Putamen (tissue), 1 donor: ENCODE measurements at regions not wholly inside any gene's neighbourhood (a gene's known extent, or its start where the extent isn't known, plus 50 kb on each side); places are given as distances from the start of the nearest gene placed in this dataset.

Experiments
- DNase-seq: peaks from one replicate; pipeline ENCODE4 v3.0.0-alpha.2; 2016; ENCODE audit warnings: low spot score

- no peak for DNase-seq
Observed at GRCh38 chr20:20827992-20828597, 115.7 kb upstream of the RALGAPA2 start.

- DNase-seq = peak; percentile 28
Observed at GRCh38 chr20:20824924-20825584, 112.6 kb upstream of the RALGAPA2 start.

GRCh38 chr20:20823476-20823881 is 111.0 kb upstream of the RALGAPA2 start:
- DNase-seq = no peak

- DNase-seq = no peak
Observed at GRCh38 chr20:20821484-20822260, 109.2 kb upstream of the RALGAPA2 start.

GRCh38 chr20:20820785-20821483 is 108.5 kb upstream of the RALGAPA2 start:
- DNase-seq = no peak

- no peak for DNase-seq
Observed at GRCh38 chr20:20820104-20820503, 107.7 kb upstream of the RALGAPA2 start.

GRCh38 chr20:20816969-20817755 is 104.7 kb upstream of the RALGAPA2 start:
- DNase-seq = no peak

GRCh38 chr20:20815711-20816455 is 103.4 kb upstream of the RALGAPA2 start:
- no peak for DNase-seq

- DNase-seq = no peak
Observed at GRCh38 chr20:20814685-20815084, 102.2 kb upstream of the RALGAPA2 start.

GRCh38 chr20:20812136-20812535 is 99.7 kb upstream of the RALGAPA2 start:
- DNase-seq = no peak

- DNase-seq = no peak
Observed at GRCh38 chr20:20808016-20808415, 95.6 kb upstream of the RALGAPA2 start.

GRCh38 chr20:20806121-20807095 is 94.0 kb upstream of the RALGAPA2 start:
- DNase-seq = no peak

- no peak for DNase-seq
Observed at GRCh38 chr20:20803011-20803410, 90.6 kb upstream of the RALGAPA2 start.

- DNase-seq = no peak
Observed at GRCh38 chr20:20802328-20802727, 89.9 kb upstream of the RALGAPA2 start.

- DNase-seq = no peak
Observed at GRCh38 chr20:20799716-20800312, 87.4 kb upstream of the RALGAPA2 start.

GRCh38 chr20:20797521-20798310 is 85.3 kb upstream of the RALGAPA2 start:
- no peak for DNase-seq

- no peak for DNase-seq
Observed at GRCh38 chr20:20796766-20797440, 84.5 kb upstream of the RALGAPA2 start.

GRCh38 chr20:20795721-20796120 is 83.3 kb upstream of the RALGAPA2 start:
- no peak for DNase-seq
